ENCODE measurements at regions not wholly inside any gene's neighbourhood (a gene's known extent, or its start where the extent isn't known, plus 50 kb on each side); places are given as distances from the start of the nearest gene placed in this dataset.

DNA sequence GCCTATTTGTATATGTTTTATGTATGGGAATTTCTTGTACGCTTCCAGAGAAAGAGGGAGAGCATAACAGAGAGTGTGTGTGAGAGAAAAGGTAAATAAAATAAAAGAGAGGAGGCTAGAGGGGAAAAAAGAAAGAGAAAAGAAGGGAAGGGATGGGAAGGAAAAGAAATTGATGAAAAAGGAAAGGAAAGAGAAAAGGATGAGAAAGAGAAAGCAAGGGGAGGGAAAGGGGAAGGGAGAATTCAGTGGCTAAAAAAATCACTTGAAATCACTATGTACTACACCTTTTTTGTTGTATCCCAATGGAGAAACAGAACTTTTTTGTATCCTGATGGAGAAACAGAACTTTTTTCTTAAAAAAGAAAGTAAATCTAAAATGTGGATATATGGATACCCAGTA lies 165.5 kb upstream of the MBNL1 start:
- H3K4me1 ChIP-seq (ENCODE audit: control insufficient read depth, insufficient read depth, low read length, poor library complexity, severe bottlenecking) = no peaks in the 10 kb centered on the region
- H3K36me3 ChIP-seq (ENCODE audit: control insufficient read depth, insufficient read depth, low read length) = no peaks in the 10 kb centered on the region
- no peaks in the 10 kb centered on the region for H3K9me3 ChIP-seq (ENCODE audit: control insufficient read depth, low read length)
- H3K27me3 ChIP-seq (replicated peaks; ENCODE audit: control insufficient read depth, insufficient read depth, low read length, poor library complexity, severe bottlenecking) = no peaks in the 10 kb centered on the region
- H3K27ac ChIP-seq (ENCODE audit: insufficient read depth, low read length, poor library complexity, severe bottlenecking) = no peak overlapping the region
- no peak overlapping the region for H3K4me3 ChIP-seq (ENCODE audit: insufficient read depth, low read depth, low read length, poor library complexity, severe bottlenecking)
- DNase-seq = no peak

DNA sequence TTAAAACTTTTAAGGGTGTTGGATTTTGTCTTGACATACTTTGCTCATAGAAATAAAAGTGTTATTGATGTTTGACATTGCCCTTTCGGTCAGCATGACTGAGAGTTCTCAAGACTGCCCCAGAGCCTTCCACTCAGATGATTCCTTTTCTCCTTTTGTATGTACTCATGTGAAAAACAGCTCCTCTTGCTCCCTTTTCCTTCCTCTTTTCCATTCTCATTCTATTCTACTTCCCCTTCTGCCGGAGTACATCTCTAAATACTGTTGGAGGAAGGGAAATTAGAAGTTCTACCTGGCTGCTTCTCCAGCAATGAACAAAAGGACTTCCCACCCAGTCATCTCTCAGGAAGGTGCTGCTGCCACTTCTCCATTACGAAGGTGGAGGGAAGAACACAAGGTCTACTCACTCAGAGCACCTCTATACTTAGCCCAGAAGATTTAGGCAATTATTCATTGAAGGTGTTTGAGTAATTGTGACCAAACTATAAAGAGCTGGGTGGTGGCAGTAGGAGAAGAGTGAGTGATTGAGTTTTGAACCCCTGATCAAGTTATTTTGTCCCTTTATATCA lies 163.8 kb upstream of the MBNL1 start:
- H3K4me1 ChIP-seq (ENCODE audit: control insufficient read depth, insufficient read depth, low read length, poor library complexity, severe bottlenecking) = no peaks in the 10 kb centered on the region
- H3K4me3 ChIP-seq (ENCODE audit: insufficient read depth, low read depth, low read length, poor library complexity, severe bottlenecking) = no peak overlapping the region
- H3K36me3 ChIP-seq (ENCODE audit: control insufficient read depth, insufficient read depth, low read length) = no peaks in the 10 kb centered on the region
- no peaks in the 10 kb centered on the region for H3K27me3 ChIP-seq (replicated peaks; ENCODE audit: control insufficient read depth, insufficient read depth, low read length, poor library complexity, severe bottlenecking)
- DNase-seq = no peak
- no peak overlapping the region for H3K27ac ChIP-seq (ENCODE audit: insufficient read depth, low read length, poor library complexity, severe bottlenecking)
- no peaks in the 10 kb centered on the region for H3K9me3 ChIP-seq (ENCODE audit: control insufficient read depth, low read length)

DNA sequence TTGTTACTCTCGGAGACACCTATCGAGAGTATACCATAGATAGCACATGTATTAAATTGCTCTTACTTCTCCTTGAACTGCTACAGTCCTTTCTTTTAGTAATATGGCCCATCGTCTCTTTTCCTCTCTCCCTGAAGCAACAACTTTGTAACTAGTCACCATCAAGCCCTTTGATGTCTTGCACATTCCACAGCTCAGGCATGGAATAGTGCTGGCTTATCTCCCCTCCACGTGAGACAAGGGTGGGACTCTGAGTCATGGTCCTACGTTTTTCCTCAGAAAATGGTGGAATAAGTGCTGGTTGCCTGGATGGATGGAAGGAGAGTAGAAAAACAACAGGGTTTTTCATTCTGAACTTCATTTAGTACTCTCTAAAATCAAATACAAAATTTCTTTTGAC lies 163.3 kb upstream of the MBNL1 start:
- no peaks in the 10 kb centered on the region for H3K36me3 ChIP-seq (ENCODE audit: control insufficient read depth, insufficient read depth, low read length)
- no peaks in the 10 kb centered on the region for H3K9me3 ChIP-seq (ENCODE audit: control insufficient read depth, low read length)
- no peaks in the 10 kb centered on the region for H3K4me1 ChIP-seq (ENCODE audit: control insufficient read depth, insufficient read depth, low read length, poor library complexity, severe bottlenecking)
- H3K4me3 ChIP-seq (ENCODE audit: insufficient read depth, low read depth, low read length, poor library complexity, severe bottlenecking) = no peak overlapping the region
- no peak for DNase-seq
- H3K27me3 ChIP-seq (replicated peaks; ENCODE audit: control insufficient read depth, insufficient read depth, low read length, poor library complexity, severe bottlenecking) = no peaks in the 10 kb centered on the region
- no peak overlapping the region for H3K27ac ChIP-seq (ENCODE audit: insufficient read depth, low read length, poor library complexity, severe bottlenecking)

DNA sequence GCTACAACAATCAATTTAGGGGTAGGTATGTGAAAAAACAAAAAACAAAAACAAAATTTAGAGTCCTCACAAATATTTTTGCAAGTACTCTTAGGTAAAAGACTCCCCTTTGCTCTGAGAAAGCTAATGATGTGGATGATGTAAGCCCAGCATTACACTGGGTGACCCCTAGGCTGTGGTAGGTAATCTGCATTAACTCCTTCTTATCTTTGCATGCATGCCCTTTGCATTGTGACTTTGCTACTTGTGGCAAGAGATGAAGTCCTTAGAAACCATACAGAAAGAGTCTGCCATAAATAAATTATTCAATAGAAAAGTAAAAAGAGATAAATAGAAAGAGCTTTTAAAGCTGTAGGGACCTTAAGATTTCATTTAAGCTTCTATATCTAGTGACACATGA lies 159.7 kb upstream of the MBNL1 start:
- Histone ChIP-seq H3K27me3 (replicated peaks; ENCODE audit: control insufficient read depth, insufficient read depth, low read length, poor library complexity, severe bottlenecking) (no peaks in the 10 kb centered on the region), H3K36me3 (ENCODE audit: control insufficient read depth, insufficient read depth, low read length) (no peaks in the 10 kb centered on the region), H3K4me1 (ENCODE audit: control insufficient read depth, insufficient read depth, low read length, poor library complexity, severe bottlenecking) (no peaks in the 10 kb centered on the region), H3K27ac (ENCODE audit: insufficient read depth, low read length, poor library complexity, severe bottlenecking) (no peak overlapping the region), H3K4me3 (ENCODE audit: insufficient read depth, low read depth, low read length, poor library complexity, severe bottlenecking) (no peak overlapping the region), H3K9me3 (ENCODE audit: control insufficient read depth, low read length) (no peaks in the 10 kb centered on the region)
- no peak for DNase-seq

DNA sequence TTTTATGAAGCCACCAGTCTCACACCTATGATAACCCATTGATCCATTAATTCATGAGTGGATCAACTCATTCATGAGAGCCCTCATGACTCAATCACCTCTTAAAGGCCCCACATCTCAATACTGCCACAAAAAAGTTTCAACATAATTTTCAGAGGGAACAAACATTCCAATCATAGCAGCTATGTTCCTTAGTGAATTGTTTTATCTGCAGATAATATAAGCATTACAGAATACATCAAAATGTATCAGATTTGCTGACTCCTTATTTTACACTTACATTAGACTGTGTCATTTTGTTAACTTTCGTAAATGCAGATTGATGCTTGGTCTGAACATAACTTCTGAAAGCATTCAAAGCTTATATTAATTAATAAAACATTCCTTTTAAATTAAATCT lies 155.3 kb upstream of the MBNL1 start:
- H3K27ac ChIP-seq (ENCODE audit: insufficient read depth, low read length, poor library complexity, severe bottlenecking) = no peak overlapping the region
- no peaks in the 10 kb centered on the region for H3K9me3 ChIP-seq (ENCODE audit: control insufficient read depth, low read length)
- H3K4me3 ChIP-seq (ENCODE audit: insufficient read depth, low read depth, low read length, poor library complexity, severe bottlenecking) = no peak overlapping the region
- H3K36me3 ChIP-seq (ENCODE audit: control insufficient read depth, insufficient read depth, low read length) = no peaks in the 10 kb centered on the region
- no peaks in the 10 kb centered on the region for H3K27me3 ChIP-seq (replicated peaks; ENCODE audit: control insufficient read depth, insufficient read depth, low read length, poor library complexity, severe bottlenecking)
- DNase-seq = no peak
- no peaks in the 10 kb centered on the region for H3K4me1 ChIP-seq (ENCODE audit: control insufficient read depth, insufficient read depth, low read length, poor library complexity, severe bottlenecking)

DNA sequence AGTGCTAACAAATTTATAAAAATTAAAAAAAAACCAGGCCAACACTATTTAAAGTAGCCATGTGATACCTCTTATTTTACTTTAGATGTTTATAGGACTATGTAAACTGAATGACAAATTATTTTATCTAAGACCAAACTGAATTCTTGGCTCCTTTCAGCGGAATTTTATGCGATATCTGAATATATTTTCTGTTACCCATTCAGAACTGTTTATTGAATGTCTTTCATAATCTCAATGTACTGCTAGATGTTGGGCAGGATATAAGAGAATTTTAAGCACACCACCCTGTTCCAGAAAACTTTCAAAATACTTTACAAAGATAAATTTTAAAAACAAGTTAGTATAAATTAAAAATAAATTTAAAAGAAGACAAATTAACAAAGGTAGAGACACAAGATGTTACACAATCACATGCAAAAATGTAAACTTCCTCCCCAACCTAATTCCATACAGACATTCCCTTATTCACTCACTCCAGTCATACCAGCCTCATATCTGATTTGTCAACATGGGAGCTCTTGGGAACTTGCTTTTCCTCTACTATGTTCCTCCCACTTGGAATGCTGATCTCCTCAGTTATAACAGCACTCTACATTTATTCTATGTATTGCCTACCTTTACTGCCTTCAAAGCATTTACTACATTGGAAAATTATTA lies 154.6 kb upstream of the MBNL1 start:
- Histone ChIP-seq H3K4me3 (ENCODE audit: insufficient read depth, low read depth, low read length, poor library complexity, severe bottlenecking) (no peak overlapping the region), H3K27ac (ENCODE audit: insufficient read depth, low read length, poor library complexity, severe bottlenecking) (no peak overlapping the region), H3K4me1 (ENCODE audit: control insufficient read depth, insufficient read depth, low read length, poor library complexity, severe bottlenecking) (no peaks in the 10 kb centered on the region), H3K36me3 (ENCODE audit: control insufficient read depth, insufficient read depth, low read length) (no peaks in the 10 kb centered on the region), H3K27me3 (replicated peaks; ENCODE audit: control insufficient read depth, insufficient read depth, low read length, poor library complexity, severe bottlenecking) (no peaks in the 10 kb centered on the region), H3K9me3 (ENCODE audit: control insufficient read depth, low read length) (no peaks in the 10 kb centered on the region)
- no peak for DNase-seq

DNA sequence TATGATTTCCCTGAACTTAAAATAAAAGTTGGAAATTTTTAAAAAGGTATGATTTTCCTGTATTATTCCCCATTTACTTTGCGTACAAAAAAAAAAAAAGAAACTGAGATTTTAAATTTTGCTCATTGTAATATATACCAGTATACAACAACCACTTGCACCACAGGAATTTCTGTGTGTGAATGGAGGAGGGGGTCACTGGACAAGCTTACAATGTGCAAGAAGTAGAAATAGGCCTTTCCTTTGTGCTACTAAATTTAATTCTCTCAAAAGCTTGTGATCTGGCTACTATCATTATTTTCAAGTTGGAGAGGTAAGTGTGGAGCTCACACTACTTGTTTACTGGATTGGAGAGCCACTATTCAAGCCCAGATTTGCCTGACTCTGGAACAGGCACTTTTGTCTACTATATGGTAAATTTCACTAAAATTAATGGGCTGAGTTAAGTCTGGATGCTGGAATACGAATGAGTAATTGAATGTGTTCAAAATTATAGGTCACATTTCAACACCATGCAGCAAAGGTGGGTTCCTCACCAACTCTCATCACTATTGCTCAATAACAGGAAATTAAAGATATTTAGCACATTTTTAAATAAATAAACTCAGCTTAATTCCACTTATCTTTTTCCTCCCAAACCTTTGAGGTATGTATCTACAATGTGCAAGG lies 148.0 kb upstream of the MBNL1 start:
- no peak overlapping the region for H3K4me3 ChIP-seq (ENCODE audit: insufficient read depth, low read depth, low read length, poor library complexity, severe bottlenecking)
- DNase-seq = no peak
- no peak overlapping the region for H3K27ac ChIP-seq (ENCODE audit: insufficient read depth, low read length, poor library complexity, severe bottlenecking)

DNA sequence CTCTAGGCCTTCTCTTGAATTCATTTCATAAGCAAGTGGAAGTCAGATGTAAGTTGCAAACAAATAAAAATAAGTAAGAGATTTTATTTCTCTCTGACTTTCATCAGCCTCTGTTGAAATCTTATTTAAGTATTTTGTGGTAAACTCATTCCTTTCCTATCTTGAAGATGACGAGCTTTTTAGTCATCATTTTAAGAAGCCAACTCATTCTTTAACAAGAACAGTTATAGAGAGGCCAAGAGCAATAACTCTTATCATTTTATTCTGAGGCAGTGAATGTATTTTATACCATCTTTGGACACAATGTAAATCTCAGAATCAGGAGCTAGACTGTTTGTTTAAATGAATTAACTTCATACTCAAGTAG lies 147.5 kb upstream of the MBNL1 start:
- Histone ChIP-seq H3K4me1 (ENCODE audit: control insufficient read depth, insufficient read depth, low read length, poor library complexity, severe bottlenecking) (no peaks in the 10 kb centered on the region), H3K4me3 (ENCODE audit: insufficient read depth, low read depth, low read length, poor library complexity, severe bottlenecking) (no peak overlapping the region), H3K9me3 (ENCODE audit: control insufficient read depth, low read length) (no peaks in the 10 kb centered on the region), H3K27ac (ENCODE audit: insufficient read depth, low read length, poor library complexity, severe bottlenecking) (no peak overlapping the region), H3K27me3 (replicated peaks; ENCODE audit: control insufficient read depth, insufficient read depth, low read length, poor library complexity, severe bottlenecking) (no peaks in the 10 kb centered on the region), H3K36me3 (ENCODE audit: control insufficient read depth, insufficient read depth, low read length) (no peaks in the 10 kb centered on the region)
- no peak for DNase-seq

More for the DNA sequence above, 148.0 kb upstream of the MBNL1 start:
- Histone ChIP-seq H3K27me3 (replicated peaks; ENCODE audit: control insufficient read depth, insufficient read depth, low read length, poor library complexity, severe bottlenecking) (no peaks in the 10 kb centered on the region), H3K9me3 (ENCODE audit: control insufficient read depth, low read length) (no peaks in the 10 kb centered on the region), H3K36me3 (ENCODE audit: control insufficient read depth, insufficient read depth, low read length) (no peaks in the 10 kb centered on the region), H3K4me1 (ENCODE audit: control insufficient read depth, insufficient read depth, low read length, poor library complexity, severe bottlenecking) (no peaks in the 10 kb centered on the region)

DNA sequence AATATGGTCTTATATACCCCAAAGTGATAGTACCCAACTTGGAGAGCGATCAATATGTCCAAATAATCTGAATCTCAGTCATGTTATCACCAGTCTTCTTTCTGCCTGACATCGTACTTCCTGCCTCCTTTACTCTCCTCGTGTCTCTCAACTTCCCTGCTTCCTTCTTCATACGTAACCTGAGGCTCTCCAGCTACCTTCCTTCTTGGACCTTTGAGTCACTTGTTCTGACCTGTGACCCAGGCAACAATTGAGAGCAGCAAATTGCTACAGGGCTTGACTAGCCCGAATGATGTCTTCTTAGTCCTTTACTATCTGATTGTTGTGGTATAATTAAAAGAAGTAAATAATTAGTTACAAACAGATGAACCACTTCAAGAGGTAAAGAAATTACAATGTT lies 145.9 kb upstream of the MBNL1 start:
- Histone ChIP-seq H3K9me3 (ENCODE audit: control insufficient read depth, low read length) (no peaks in the 10 kb centered on the region), H3K4me1 (ENCODE audit: control insufficient read depth, insufficient read depth, low read length, poor library complexity, severe bottlenecking) (no peaks in the 10 kb centered on the region), H3K36me3 (ENCODE audit: control insufficient read depth, insufficient read depth, low read length) (no peaks in the 10 kb centered on the region), H3K4me3 (ENCODE audit: insufficient read depth, low read depth, low read length, poor library complexity, severe bottlenecking) (no peak overlapping the region), H3K27me3 (replicated peaks; ENCODE audit: control insufficient read depth, insufficient read depth, low read length, poor library complexity, severe bottlenecking) (no peaks in the 10 kb centered on the region), H3K27ac (ENCODE audit: insufficient read depth, low read length, poor library complexity, severe bottlenecking) (no peak overlapping the region)
- DNase-seq = no peak

DNA sequence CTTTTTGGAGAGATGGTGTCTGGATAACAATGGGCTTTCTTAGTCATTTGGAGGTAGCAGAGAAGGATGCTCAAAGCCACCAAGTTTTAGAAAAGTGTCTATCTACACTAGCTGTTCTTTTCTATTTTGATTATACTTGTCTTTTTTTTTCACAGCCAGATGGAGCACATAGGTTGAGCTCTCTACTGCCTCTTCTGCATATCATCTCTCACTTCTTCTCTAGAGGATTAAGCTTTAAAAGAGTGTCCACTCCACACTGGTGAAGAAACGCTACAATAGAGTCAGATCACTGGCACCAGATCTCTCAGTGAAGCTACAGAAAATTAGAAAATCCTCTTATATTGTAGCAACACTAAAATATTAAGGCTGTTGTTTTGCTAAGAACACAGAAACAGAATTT lies 145.3 kb upstream of the MBNL1 start:
- no peak for DNase-seq
- H3K4me1 ChIP-seq (ENCODE audit: control insufficient read depth, insufficient read depth, low read length, poor library complexity, severe bottlenecking) = no peaks in the 10 kb centered on the region
- no peak overlapping the region for H3K4me3 ChIP-seq (ENCODE audit: insufficient read depth, low read depth, low read length, poor library complexity, severe bottlenecking)
- H3K27ac ChIP-seq (ENCODE audit: insufficient read depth, low read length, poor library complexity, severe bottlenecking) = no peak overlapping the region
- H3K36me3 ChIP-seq (ENCODE audit: control insufficient read depth, insufficient read depth, low read length) = no peaks in the 10 kb centered on the region
- H3K27me3 ChIP-seq (replicated peaks; ENCODE audit: control insufficient read depth, insufficient read depth, low read length, poor library complexity, severe bottlenecking) = no peaks in the 10 kb centered on the region
- no peaks in the 10 kb centered on the region for H3K9me3 ChIP-seq (ENCODE audit: control insufficient read depth, low read length)

All from effector memory CD4-positive, alpha-beta T cell (primary cell).